ENCODE measurements at regions not wholly inside any gene's neighbourhood (a gene's known extent, or its start where the extent isn't known, plus 50 kb on each side); places are given as distances from the start of the nearest gene placed in this dataset.

DNA sequence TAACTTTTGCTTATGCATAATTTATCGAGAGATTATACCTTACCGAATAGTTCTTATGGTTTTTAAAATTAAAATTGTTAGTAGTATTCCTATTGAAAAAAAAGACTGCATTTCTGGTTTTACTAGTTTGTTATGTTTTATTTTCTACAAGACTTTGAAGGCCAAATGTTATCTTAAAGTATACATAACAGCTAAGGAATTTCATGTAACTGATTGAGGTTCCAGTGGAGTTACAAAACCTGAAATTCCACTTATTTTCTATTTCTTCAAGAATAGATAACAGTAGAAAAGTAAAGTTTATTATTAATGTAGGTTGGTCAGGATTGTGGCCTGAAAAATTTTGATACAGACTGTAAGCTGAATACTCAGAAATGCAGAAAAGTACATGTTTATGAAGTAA, 1216.0 kb upstream of the PCDH20 start:
- DNase-seq = no peak

DNA sequence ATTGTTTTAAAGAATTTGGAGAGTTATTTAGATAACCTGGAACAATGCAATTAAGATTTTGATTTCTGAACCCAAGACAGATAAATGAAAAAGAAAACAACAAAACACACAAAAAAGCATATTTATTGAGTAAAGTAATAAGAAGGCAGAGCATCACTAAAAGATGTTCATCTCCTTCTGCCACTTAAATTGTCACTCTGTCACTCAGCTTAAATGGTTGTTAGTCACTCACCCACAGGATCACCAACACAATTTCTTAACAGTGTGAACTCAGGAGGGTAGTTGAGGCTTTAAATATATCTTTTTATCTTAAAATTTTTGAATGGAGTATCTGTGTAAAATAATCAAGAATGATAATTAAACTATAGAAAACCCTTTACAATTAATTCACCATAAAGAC, 1215.5 kb upstream of the PCDH20 start:
- DNase-seq = no peak

GRCh38 chr13:62629618-62630017, 1214.0 kb upstream of the PCDH20 start:
- no peak for DNase-seq

GRCh38 chr13:62627226-62627625, 1211.6 kb upstream of the PCDH20 start:
- DNase-seq = no peak

DNA sequence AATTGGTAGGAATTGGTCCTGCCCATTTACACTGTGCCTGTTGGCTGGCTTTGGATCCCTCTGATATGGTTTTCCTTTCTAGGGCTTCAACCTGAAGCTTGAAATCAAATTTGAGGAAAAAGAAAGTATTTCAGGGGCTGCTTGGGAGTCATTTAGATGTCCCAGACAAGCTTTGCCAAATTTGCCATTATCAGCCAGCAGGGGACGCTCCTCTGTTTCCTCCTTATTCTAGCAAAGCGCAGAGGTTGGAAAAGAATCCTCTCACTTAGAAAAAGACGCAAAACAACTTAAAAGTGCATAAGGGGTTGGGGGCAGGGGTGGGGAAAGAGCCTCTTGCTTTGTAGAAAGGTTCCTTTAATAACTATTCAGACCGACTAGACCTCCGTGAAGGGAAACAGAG, 1211.1 kb upstream of the PCDH20 start:
- DNase-seq = no peak

DNA sequence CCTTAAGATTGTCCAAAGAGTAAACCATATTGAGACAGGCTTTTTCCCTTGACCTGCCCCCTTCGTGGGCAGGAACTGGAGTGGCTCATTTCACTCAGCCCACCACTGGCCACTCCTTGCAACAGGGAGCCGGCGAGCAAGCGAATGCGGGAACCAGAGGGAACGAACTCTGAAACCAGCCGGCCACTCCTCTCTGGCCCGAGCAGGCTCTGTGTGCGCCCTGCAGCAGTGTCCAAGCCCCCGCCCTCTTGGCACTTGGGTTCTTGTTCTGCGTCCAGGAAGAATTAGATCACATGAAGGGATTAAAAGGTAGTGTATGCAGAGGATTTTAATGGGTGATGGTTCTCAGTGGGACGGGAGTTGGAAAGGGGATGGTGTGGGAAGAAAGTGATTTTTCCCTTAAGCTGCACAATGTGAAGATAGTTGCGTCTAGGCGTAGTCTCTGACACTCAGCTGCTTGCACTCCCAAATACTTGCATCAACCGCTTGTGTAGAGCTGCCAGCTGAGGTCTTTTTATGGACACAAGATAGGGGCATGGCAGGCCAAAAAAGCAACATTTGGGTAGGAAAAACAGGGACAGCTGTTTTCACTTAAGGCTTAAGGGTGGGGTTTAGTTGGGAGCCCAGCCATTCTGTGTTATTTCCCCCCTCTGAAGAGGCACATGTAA, 1209.7 kb upstream of the PCDH20 start:
- DNase-seq = no peak

GRCh38 chr13:62613819-62614218, 1198.2 kb upstream of the PCDH20 start:
- DNase-seq = no peak

DNA sequence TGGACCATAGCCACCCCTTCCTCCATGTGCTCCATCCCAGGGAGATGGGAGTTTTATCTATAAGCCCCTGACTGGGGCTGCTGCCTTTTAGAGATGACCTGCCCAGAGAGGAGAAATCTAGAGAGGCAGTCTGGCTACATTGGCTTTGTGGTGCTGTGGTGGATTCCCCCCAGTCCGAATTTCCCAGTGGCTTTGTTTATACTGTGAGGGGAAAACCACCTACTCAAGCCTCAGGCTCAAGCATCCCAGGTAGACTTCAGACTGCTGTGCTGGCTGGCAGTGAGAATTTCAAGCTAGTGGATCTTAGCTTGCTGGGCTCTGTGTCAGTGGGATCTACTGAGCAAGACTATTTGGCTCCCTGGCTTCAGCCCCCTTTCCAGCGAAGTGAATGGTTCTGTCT, 1195.7 kb upstream of the PCDH20 start:
- DNase-seq = no peak

DNA sequence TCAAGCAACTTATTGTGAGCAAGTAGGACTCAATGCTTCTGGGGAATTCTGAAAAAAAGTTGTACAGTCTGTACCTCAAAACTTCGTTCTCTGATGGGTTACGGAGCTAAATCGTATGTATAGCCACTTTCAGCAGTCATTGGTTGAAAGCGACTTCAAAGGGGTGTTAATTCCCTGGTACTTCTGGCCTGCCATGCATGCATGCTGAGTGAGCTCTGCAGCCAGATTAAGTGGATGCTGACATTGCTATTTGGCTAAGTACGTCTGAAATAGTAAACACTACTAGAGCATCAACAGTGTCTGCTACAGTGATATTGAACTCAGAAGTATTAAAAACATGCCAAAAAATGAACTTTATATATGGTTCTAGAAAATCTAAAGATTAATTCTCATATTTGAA, 1183.1 kb upstream of the PCDH20 start:
- no peak for DNase-seq

- DNase-seq = no peak
Measured at GRCh38 chr13:62595976-62596375, 1180.3 kb upstream of the PCDH20 start.

GRCh38 chr13:62593804-62594203, 1178.2 kb upstream of the PCDH20 start:
- DNase-seq = no peak

GRCh38 chr13:62583466-62583865, 1167.8 kb upstream of the PCDH20 start:
- DNase-seq = no peak

DNA sequence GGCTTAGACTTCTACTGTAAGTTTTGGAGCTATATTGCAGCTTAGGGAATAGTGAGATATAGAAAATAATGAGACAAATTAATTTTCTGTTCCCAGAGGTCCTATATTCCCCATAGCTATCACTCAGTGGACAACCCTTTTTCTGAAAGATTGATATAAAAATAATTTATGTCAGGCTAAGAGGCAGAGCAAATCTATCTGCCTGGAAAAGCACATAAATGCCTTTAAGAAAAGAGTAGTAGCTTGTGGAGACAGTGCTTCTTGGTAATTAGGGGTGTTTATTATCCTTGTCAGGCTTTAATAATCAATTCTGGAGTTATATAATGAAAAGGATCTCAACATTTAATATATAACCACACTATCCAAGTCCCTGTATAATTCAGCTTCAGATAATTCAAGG, 1162.8 kb upstream of the PCDH20 start:
- no peak for DNase-seq

GRCh38 chr13:62564770-62565169, 1149.1 kb upstream of the PCDH20 start:
- no peak for DNase-seq

GRCh38 chr13:62563251-62563650, 1147.6 kb upstream of the PCDH20 start:
- no peak for DNase-seq

GRCh38 chr13:62556978-62557377, 1141.3 kb upstream of the PCDH20 start:
- DNase-seq = no peak

GRCh38 chr13:62551588-62551987, 1135.9 kb upstream of the PCDH20 start:
- no peak for DNase-seq

DNA sequence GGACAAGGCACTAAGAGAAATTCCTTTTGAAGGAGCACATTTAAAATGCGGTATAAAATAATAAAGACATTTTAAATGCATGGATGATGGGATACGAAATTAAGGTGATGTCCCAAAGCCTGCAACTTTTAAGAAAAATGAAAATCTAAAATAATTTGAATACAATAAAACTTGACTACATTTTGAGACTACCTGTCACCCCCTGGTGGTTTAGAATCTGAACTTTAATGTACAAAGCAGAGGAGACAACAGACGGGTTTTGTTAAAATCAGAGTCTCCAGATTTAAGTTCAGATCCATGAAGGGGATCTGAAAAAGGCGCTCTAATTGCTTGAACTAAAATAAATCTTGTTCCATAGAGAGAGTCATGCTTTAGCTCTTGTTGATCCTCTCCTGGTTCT, 1129.3 kb upstream of the PCDH20 start:
- no peak for DNase-seq

GRCh38 chr13:62537593-62537992, 1121.9 kb upstream of the PCDH20 start:
- no peak for DNase-seq

DNA sequence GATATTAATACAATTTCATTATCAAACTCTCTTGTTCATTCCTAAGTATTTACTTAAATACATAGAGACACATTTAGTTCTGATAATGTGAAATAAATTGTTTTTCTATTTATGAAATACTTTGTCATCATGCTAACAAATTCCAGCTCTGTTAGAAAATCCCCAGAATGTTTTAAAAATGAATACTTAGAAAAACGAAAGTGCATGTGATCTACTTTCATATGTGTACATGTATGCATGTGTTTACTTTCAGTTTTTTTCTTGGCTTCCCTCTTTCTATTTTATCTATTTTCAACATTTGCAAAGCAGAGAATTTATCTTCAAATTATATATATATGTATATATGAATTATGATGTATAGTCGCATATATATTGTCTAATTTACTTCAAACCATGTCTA, 1110.0 kb upstream of the PCDH20 start:
- DNase-seq = no peak

DNA sequence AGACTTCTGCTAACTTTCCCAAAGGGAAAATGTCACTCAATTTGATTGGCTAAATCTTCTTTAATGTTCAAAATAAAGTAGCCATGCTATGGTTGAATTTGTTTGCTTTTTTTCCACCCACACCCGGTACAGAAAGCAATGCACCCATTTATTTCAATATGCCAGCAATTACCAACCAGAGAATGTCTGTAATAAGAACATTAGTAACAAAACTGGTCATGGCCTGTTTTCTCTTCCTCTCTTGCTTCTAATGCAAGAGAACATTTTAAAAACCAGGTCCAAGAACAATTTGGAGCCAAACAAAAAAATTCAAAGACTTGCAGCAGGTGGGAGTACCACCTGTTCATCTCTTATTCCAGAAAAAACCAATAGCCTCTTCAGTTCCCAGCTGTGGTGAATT, 1108.8 kb upstream of the PCDH20 start:
- no peak for DNase-seq

GRCh38 chr13:62524061-62524460, 1108.4 kb upstream of the PCDH20 start:
- DNase-seq = no peak

GRCh38 chr13:62512194-62513141, 1096.8 kb upstream of the PCDH20 start:
- DNase-seq = no peak

- DNase-seq = no peak
Measured at GRCh38 chr13:62510906-62511655, 1095.4 kb upstream of the PCDH20 start.
